ENCODE measurements at regions not wholly inside any gene's neighbourhood (a gene's known extent, or its start where the extent isn't known, plus 50 kb on each side); places are given as distances from the start of the nearest gene placed in this dataset.

DNA sequence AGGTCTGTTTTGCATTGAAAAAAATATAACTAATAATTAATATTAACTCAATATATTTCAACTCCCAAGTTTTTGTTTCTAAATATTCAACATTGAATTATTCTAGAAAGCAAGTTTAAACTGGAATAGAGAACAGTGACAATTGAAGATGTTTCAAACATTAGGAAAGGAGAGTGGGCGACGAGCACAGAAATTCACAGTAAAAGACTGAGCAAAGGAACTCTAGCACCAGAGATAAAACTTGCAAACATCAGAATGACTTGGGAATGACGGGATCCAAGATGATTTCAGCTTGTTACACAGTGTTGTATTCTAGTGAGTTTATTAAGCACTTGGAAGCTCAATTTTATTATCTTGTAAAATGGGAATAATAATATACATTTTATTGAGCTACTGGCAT, 56.6 kb upstream of the CNTN5 start:
- TF ChIP-seq, protein P1, sequence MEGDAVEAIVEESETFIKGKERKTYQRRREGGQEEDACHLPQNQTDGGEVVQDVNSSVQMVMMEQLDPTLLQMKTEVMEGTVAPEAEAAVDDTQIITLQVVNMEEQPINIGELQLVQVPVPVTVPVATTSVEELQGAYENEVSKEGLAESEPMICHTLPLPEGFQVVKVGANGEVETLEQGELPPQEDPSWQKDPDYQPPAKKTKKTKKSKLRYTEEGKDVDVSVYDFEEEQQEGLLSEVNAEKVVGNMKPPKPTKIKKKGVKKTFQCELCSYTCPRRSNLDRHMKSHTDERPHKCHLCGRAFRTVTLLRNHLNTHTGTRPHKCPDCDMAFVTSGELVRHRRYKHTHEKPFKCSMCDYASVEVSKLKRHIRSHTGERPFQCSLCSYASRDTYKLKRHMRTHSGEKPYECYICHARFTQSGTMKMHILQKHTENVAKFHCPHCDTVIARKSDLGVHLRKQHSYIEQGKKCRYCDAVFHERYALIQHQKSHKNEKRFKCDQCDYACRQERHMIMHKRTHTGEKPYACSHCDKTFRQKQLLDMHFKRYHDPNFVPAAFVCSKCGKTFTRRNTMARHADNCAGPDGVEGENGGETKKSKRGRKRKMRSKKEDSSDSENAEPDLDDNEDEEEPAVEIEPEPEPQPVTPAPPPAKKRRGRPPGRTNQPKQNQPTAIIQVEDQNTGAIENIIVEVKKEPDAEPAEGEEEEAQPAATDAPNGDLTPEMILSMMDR (IDR thresholded peaks at IDR 0.05): no peak
- TF ChIP-seq EZH2 (IDR thresholded peaks at IDR 0.05) (no peak), EZH2phosphoT487 (IDR thresholded peaks at IDR 0.05) (no peak)
